Right hindlimb (tissue), 1 donor: ENCODE measurements at regions not wholly inside any gene's neighbourhood (a gene's known extent, or its start where the extent isn't known, plus 50 kb on each side); places are given as distances from the start of the nearest gene placed in this dataset.
"Not testable (repeated sequence)": the region's sequence is repeated elsewhere in the genome, so short reads cannot be mapped to it uniquely, and the experiment has no call there.

Experiments
- DNase-seq: peaks from one replicate; pipeline ENCODE4 v3.0.0-alpha.2; 2018

DNA sequence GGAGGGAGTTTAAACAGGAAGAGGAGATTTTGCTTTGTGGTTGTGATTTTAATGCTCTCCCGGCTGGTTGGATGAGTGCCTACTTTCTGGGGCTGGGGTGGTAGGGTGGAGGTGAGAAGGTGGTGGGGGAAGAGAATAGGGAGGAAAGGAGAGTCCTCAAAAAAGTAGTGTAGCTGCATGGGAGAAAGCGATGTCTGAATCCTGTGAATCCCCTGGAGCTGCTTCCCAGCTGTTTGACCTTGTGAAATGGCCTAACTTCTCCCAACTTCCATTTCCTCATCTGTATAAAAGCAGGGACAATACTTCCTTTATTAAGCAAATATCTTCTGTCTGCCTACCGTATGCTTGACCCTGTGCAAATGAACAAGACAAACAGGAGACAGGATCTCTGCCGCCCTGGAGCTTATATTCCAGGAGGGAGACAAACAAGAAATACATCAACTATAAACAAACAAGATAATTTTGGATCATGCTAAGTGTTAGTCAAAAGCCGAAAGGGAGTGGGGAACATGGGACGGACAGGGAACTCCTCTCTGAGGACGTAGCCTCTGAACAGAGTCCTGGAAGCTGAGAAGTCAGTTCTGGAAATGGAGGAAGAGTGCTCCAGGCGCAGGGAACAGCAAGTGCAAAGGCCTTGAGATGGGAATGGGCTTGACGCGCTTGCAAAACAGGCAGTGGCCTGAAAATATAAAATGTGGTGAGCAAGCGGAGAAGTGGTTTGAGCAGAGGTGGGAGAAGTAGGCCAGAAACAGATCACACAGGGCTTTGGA, 103.5 kb downstream of the SPRY4 start:
- peak; percentile 34 for DNase-seq

DNA sequence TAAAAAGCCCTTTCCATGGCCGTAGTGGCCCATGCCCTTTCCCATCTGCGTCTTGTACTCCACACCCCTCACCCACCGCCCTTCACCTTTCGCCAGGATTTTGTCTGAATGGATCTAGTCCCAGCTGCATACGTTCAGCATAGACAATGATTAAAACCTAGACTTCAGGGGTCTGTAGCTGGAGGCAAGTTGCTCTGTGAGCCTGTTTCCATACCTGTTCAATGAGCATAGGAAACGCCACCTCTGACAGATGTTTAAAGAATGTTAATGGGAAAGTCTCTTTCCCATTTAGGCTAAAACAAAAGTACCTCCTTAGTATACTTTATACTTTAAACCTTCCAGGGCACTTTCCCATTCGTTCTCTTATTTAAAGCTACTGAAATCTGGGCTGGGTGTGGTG, 105.7 kb downstream of the SPRY4 start:
- no peak for DNase-seq

DNA sequence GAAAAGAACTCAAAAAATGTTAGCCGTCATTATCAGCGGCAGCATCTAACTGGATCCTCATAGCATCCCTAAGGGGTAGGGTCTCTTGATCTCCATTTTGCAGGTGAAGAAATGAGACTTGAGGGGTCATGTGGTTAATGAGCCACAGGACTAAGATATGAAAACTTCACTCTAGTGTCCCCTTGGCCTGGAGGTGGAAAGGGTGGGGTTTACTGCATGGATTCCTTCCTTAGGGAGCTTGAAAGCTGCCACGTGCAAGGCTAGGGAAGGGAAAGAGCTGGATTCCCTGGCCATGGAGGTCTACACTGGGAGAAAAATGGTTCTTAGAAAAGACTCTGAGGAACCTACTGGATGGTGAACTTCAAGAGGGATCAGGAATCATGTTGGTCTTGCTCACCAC, 107.9 kb downstream of the SPRY4 start:
- DNase-seq: no peak

DNA sequence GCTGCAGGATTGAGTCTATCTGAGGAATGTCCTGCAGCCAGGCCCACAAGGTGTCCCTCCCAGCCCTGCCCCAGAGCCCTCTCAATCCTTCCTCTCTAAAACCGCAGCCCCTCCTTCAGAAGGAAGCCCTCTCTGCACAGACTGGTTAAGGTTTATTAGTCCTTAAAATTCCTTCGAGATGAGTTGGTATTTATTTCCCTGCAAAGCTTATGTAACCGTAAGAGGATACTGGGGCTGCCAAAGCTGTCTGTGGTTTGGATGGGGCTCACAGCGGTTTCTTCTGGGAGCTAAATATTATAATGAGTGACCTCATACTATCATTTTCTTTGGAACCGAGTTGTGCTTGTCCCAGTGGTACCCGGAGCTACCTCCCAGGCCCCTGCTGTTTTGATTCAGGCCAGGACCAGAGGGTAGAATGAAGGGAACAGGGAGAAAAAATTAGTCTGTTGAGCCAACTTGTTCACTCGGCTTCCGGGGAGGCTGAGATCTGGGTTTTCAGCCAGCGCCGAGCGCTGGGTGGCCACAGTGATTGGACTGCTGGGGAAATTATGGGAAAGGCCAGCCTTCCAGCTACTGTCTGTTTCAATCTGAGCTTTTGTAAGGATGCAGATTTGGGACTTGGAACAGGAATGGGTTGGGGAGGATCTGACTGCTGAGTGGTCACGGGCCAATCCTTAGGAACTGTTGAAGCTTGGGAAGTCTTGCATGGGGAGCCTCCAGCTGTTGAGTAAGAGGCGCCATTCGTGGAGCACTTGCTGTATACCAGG, 107.5 kb downstream of the NDFIP1 start:
- DNase-seq: peak; percentile 89

DNA sequence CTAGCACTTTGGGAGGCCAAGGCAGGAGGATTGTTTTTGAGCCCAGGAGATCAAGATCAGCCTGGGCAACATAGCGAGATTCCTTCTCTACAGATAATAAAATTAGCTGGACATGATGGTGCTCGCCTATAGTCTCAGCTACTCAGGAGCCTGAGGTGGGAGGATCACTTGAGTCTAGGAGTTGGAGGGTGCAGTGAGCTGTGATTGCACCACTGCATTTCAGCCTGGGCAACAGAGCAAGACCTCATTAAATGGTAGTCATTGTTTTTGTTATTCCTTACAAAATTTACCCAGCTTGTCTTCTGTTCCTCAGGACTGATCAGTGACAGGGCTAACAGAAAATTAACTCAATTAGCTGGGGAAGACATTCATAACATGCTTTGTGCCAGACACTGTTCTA, 104.5 kb downstream of the NDFIP1 start:
- no peak for DNase-seq

DNA sequence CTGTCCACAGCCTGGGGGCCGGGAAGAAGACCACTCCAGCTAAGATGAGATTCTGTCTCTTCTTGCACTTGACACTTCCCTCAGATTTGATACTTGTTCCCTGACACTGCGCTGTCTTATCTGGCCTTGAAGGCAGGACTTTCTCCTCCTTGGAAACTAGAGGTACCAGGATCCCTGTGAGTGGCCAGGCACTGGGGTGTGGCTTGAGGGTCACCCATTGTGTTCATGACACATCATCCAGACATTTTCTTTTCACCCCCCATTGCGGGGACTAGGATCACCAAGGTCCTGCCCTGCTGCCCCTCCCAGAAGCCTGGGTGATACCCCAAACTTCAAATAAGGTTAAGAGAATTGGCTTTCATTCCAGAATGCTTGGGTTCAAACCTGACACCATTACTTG, 103.3 kb downstream of the NDFIP1 start:
- no peak for DNase-seq

DNA sequence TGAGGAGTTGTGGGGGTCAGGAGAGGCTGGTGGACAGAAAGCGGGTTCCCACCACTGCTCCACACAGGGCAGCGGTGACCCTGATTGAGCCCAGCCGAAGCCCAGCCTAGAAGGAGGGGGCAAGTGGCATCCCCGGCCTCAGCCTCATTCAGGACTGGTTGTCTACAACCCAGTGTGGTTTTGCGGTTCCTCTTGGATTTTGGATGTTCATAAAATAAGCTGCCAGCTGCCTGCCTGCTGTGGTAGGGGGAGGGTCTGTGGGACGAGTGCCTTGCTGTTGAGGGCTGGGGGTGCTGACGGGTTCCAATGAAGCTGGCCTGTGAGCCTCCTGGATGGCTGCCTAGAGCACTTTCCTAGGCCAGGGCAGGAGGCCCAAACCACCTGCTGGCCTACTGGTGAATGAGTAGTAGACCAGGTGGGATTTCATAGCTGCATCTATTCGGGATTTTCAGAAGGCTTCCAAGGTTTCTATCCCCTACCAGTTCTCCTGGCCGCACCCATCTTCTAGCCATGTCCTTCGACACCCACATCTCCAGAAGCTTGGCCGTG, 102.4 kb downstream of the NDFIP1 start:
- DNase-seq: peak; percentile 35

DNA sequence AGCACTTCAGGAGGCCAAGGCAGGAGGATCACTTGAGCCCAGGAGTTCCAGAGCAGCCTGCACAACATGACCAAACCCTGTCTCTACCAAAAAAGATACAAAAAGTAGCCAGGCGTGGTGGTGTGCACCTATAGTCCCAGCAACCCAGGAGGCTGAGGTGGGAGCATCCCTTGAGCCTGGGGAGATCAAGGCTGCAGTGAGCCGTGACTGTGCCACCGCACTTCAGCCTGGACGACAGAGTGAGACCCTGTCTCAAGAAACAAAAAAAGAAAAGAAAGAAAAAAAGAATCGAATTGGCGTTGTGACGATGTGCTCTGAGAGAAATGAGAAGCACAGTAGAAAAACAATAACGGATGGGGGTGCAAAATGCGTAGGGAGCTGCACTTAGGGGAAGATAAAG, 101.4 kb downstream of the NDFIP1 start:
- DNase-seq: no peak

DNA sequence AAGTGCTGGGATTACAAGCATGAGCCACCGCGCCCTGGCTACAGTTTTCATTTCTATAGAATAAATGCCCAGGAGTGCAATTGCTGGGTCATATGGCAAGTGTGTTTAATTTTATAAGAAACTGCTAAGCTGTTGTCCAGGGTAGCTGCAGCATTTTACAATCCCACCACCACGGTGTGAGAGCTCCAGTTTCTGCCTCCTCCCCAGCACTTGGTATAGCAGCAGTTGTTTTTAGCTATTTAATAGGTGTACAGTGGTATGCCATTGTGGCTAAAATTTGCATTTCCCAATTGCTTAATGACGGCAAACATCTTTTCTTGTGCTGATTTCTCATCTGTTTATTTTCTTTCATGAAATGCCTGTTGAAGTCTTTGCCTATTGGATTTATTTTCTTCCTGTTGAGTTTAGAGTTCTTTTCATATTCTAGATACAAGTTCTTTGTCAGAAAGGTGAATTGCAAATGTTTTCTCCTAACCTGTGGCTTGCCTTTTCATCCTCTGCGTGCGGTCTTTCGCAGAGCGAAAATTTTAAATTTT, 100.3 kb downstream of the NDFIP1 start:
- DNase-seq: no peak

DNA sequence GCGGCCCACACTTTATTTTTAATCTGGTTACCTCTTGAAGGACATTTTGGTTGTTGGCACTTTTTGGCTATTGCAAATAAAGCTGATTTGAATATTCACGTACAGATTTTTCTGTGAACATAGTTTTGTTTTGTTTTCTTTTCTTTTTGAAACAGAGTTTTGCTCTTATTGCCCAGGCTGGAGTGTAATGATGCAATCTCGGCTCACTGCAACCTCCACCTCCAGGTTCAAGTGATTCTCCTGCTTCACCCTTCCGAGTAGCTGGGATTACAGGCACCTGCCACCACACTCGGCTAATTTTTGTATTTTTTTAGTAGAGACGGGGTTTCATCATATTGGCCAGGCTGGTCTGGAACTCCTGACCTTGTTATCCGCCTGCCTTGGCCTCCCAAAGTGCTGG, 99.7 kb downstream of the NDFIP1 start:
- DNase-seq: not testable (repeated sequence)

DNA sequence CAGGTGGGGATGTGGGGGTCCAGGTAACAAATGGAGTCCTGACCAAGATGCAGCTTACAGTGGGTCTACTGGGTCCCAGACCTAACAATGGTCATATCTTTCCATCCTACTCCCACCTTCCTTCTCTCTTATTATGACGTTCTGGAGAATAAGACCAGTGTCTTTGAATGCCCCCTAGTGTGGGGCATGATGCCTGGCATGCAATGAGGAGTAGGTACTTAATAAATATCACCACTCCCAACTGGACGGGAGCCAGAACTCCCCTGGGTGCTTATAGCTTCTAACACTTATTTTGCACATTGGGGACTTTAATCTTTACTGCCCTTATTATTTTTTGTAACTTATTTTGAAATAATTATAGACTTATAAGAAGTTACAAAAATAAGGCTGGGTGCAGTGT, 98.2 kb downstream of the NDFIP1 start:
- DNase-seq: no peak

DNA sequence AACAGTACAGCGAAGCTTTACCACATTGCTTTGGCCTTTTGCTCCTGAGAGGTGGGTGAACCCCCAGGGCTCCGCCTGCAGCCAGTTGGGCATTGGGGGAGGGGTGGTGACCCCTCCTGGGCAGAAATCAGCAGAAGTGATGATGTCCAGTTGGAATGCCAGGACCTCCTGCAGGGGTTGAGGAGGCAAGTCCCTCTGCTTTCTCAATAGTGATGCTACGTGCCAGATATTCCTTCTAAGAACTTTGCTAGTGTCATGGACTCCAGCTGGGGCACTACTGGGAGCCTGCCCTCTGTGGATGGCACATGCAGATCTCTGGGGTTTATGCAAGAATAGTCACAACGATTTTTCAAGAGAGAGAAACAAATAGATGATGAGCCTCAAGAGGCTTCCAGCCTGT, 95.6 kb downstream of the NDFIP1 start:
- DNase-seq: no peak
